GM18507 (cell line): ENCODE measurements at regions not wholly inside any gene's neighbourhood (a gene's known extent, or its start where the extent isn't known, plus 50 kb on each side); places are given as distances from the start of the nearest gene placed in this dataset.
"Not testable (repeated sequence)": the region's sequence is repeated elsewhere in the genome, so short reads cannot be mapped to it uniquely, and the experiment has no call there.

Experiments used
- DNase-seq: peaks from one replicate; pipeline ENCODE4 v3.0.0; 2011; ENCODE audit warnings: low read depth; ENCODE audit not compliant: insufficient read length; ENCODE audit errors: extremely low spot score
- FAIRE-seq: peaks from 2 replicates; lab custom pipeline; 2011; peaks lifted over from hg19 to GRCh38; lab: Jason Lieb, UNC

DNA sequence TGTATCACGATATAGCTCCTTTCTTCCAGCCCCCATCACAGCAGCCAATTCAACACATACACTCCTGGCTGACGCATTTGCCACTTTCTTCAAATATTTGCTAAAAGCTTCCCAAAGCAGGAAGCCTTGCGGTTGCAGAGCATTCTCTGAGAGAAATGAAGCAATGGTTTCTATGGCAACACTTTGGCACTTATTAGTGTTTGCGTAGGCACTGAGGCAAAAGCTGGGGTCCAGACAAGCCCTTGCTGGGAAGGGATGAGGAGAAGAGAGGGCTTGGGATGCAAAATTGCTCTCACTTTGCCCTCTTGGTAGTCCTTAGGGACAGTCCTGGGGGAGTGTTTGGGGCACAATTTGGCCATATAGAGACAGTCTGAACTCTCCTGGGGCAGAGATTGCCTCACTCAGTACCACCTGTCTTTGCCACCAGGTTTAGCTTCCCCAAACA lies 55.0 kb upstream of the PAK3 start:
- FAIRE-seq (no peak), DNase-seq (no peak)

DNA sequence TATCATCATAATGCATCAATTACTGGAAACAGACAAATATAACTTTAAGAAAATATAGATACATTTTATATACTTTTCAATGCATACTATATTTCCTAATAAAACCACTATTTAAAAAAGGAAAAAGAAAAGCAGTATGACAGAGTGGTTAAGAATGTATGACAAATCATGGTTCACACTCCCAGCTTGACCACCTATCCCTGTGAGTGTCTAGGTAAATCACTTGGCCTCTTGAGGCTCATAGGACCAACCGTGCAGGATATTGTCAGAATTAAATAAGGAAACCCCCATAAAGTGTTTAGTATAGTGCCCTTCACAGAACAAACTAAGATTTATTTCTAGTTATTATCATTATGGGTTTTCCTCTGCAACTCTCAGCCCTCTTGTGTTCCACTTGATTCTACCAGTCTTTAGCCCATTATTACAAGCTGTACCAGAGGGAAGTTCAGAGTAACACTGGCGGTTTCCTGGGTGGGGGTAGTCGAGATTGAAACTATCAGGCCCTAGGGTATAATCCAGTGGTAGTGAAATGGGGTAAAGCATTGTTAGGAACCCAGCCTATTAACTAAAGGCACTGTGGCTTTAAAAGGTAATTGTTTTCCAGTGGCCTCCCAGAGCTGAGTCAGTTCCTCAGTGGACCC lies 55.5 kb upstream of the PAK3 start:
- peak; percentile 38 for FAIRE-seq
- DNase-seq, result no peak

DNA sequence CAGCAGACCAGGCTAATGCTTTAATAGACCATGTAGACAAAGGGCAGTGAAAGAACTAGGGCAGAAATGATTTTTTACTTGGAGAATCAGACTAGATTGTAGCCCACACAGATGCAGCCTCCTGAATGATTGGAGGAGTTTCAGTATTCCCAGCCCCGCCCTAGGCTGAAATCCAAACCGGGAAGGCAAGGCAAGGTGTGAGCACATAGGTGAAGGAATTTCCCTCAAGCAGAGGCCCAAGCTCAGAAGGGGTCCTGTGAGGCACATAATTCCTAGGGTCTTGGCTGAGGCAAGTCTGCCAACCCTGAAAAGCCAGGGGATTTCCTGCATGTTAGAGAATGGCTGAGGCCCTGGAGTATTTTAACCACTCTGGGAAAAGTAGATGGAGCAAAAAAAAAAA lies 56.4 kb upstream of the PAK3 start:
- DNase-seq (no peak), FAIRE-seq (no peak)

DNA sequence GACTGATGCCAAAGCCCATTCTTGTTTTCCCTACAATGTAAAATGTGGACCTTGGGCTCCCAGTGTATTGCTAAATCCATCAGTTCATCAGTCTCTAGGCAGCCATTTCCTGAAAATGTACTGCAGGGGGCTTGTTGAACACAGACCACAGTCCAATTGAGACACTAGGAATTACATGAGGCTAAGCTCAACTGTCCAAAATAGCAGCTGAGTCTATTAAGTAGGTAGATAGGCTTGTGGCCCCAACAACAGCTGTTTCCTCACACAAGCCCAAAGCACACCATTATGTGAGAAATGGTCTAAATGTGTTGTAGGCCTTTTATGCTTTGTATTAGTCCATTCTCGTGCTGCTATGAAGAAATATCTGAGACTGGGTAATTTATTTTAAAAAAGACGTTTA lies 60.0 kb upstream of the PAK3 start:
- no peak for DNase-seq
- FAIRE-seq, result no peak

- FAIRE-seq (no peak), DNase-seq (no peak)
Measured at GRCh38 chrX:111035256-111035655, 60.7 kb upstream of the PAK3 start.

GRCh38 chrX:111022998-111023397 lies 73.0 kb upstream of the PAK3 start:
- FAIRE-seq, DNase-seq: not testable (repeated sequence)

- DNase-seq (no peak), FAIRE-seq (no peak)
Measured at GRCh38 chrX:111020283-111020682, 75.7 kb upstream of the PAK3 start.

- DNase-seq (no peak), FAIRE-seq (no peak)
Measured at GRCh38 chrX:111013778-111014455, 82.1 kb upstream of the PAK3 start.

DNA sequence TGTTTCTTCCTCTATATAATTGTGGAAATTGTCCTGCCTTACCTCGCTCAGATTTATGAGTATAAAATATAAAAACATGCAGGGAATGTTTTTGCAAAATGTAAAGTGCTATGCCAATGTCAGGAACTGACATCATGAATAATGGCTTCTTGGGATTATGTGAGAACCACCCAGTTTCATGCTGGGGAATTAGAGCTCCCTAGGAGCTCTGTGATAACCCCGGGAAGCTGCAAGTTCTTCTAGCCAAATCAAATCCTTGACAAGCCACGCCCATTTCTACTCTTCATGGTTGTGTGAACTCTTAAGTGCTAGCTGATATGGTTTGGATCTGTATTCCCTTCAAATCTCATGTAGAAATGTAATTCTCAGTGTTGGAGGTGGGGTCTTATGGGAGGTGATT lies 85.9 kb upstream of the PAK3 start:
- FAIRE-seq (no peak), DNase-seq (no peak)

DNA sequence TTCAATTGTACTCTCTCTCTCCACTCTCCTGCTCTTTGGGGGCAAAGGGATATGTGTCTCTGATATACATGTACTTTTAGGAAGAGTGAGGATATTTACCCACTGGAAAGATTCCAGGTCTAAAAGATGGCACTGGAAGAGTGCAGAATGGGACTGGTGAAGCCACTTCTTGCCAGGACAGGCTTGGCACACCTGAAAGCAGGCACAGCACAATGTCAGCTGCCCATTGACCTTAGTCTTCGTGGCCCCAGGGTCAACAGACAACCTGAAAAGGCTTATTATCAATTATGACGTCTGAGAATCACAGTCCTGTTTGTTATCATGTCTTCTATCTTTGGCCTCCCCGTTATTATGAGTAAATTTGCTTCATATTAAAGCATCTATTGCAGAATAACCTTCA lies 86.7 kb upstream of the PAK3 start:
- FAIRE-seq (no peak), DNase-seq (no peak)

GRCh38 chrX:111008126-111008525 lies 87.9 kb upstream of the PAK3 start:
- FAIRE-seq (no peak), DNase-seq (no peak)

DNA sequence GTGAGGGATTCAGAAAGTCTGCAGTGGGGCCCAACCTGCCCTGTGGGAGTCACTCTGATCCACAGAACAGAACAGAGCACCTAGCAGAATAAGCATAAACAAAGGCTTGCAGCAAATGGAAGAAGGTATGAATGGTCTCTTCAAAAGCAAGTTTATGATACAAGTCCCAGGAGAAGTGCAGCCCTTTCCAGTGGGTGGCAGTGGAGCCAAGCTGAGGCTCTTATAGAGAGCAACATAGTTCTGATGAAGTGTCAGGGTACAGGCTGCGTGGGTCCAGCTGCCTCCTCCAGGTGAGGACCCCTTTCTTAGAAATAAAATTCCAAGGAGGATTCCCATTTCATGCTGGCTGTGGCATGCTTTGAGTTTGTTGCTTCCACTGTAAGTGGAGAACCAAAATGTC lies 88.8 kb upstream of the PAK3 start:
- DNase-seq (no peak), FAIRE-seq (no peak)

GRCh38 chrX:111006116-111006515 lies 89.9 kb upstream of the PAK3 start:
- DNase-seq (no peak), FAIRE-seq (no peak)

DNA sequence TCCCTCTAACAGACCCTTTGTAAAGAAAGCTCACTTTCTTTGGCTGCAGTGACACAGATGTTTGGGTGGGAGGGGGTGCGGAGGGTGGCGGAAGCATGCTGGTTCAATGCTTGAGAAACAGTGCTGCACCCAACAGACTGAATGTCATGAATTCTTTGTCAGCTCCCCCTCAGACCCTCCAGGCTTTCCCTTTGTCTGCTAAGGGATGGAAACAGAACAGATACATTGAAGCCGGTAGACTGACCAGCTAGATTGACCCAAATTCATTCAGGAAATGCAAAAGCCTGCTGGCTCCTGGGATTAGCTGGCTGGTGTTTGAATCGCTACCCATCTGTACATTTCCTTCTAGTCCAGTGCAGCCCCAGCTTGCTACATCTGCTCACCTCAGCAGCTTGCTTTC lies 90.8 kb upstream of the PAK3 start:
- DNase-seq, result no peak
- no peak for FAIRE-seq

DNA sequence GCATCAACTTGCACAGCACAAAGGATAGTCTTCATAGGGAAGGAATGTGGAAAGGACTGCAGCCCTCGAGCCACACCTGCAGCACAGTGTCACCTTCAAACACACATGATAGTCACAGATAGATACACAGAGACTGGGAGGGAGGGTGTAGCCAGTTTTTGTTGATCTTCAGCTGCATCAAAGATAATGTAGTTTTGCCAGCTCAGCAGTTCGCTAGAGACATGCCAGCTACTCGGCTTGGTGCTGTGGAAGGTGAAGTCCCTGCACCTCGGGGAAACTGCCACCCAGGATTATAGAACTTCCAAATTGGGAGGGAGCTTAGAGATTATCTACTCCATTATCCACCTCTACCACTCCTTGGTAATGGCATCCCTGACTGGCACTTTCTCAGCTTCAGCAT lies 92.9 kb upstream of the PAK3 start:
- FAIRE-seq, result no peak
- DNase-seq, result no peak

- FAIRE-seq (peak; percentile 69), DNase-seq (no peak)
Measured at GRCh38 chrX:110992611-110993010, 103.4 kb upstream of the PAK3 start.

GRCh38 chrX:110989869-110990268 lies 106.1 kb upstream of the PAK3 start:
- FAIRE-seq (no peak), DNase-seq (no peak)

DNA sequence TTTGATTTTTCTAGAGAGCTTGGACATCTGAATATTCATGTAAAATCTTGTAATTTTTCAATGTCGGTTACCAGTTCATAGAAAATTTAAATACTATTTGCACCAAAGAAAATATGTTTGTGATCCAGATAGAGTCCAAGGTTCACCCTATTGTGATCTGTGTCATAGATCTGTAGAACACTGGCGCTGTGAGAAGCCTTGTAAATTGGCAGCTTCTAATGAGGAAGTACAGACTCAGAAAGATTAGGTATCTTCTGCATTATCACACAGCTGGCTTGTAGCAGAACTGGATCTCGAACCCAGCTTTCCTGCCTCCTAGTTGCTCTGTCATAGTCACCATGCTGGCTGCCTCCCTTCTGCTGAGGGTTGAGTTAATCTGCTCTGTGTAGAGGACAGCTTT lies 106.5 kb upstream of the PAK3 start:
- FAIRE-seq (no peak), DNase-seq (no peak)

GRCh38 chrX:110987292-110987691 lies 108.7 kb upstream of the PAK3 start:
- no peak for DNase-seq
- FAIRE-seq, result no peak

- FAIRE-seq (no peak), DNase-seq (no peak)
Measured at GRCh38 chrX:110985470-110985869, 110.5 kb upstream of the PAK3 start.

GRCh38 chrX:110983024-110983423 lies 113.0 kb upstream of the PAK3 start:
- DNase-seq (no peak), FAIRE-seq (no peak)
